Activated T-cell treated with anti-CD3 and anti-CD28 coated beads for 24 hours (primary cell): ENCODE measurements at regions not wholly inside any gene's neighbourhood (a gene's known extent, or its start where the extent isn't known, plus 50 kb on each side); places are given as distances from the start of the nearest gene placed in this dataset.

Experiments
- DNase-seq: peaks from one replicate; pipeline ENCODE4 v3.0.0-alpha.2; 2020; ENCODE audit warnings: low read depth

GRCh38 chr7:106166651-106167342 lies 54.7 kb upstream of the SYPL1 start:
- no peak for DNase-seq

DNA sequence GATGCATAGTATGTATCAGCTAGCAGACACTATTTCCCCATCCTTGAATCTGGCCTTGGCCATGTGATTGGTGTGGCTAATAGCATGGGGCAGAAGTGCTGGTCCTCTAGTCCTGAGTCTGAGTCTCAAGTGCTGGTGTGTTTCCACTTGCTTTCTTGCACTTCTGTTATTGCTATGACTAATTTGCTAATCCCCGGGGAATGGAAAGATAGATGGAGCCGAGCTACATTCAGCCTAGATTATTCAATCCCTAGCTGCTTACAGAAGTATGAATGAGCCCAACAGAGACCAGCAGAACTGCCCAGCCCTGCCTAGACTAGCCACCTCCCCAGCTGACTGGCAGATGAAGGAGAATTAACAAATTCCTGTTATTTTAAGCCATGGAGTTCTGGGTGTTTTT lies 53.2 kb upstream of the SYPL1 start:
- no peak for DNase-seq

DNA sequence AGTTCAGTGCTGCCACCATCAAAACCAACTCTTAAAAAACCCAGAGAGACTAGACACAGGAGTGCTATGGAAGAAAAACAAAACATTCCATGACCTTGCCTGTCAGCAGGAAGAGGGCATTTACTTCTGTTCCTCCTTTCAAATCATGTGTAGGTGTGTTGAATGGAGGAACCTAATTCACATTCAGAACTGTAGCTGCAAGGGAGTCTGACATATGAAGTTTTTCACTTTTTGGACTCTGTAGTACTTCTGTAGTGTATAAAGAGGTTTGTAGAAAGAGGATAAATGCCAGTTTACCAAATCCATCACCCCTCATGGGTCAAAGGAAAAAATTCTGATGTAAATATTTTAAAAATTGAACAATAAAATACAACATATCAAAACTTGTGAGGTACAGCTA lies 51.1 kb upstream of the SYPL1 start:
- no peak for DNase-seq
